ENCODE measurements at regions not wholly inside any gene's neighbourhood (a gene's known extent, or its start where the extent isn't known, plus 50 kb on each side); places are given as distances from the start of the nearest gene placed in this dataset.

DNA sequence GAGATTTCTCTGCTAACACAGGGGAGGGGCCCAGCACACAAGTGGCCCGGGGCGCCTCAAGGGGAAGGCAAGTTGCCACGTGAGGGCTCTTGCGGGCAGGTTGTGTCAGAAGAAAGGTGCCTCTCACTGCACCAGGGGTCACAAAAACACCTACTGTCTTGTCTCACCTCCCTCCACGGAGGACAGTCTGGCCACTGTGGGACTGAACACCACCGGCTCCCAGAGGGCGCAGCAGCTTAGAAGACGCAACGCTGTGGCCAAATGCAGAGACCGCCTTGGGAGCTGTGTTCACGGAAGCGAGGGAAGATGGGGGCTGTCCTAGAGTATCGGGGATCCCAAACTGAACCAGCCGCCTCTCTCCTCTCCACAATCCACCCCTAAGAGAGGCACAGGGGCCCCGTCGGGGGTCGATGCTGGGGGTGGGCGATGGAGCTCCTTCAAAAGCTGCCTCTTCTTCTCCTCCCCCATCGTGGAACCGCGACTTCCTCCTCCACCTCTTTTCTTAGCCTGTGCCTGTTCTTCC, 177.5 kb downstream of the FOXO1 start:
- ATAC-seq (no peak), DNase-seq (ENCODE audit: low spot score) (no peak)
- peaks cover 17% of the 10 kb centered on the region for H3K4me1 ChIP-seq (ENCODE audit: insufficient read depth)
- no peak overlapping the region for H3K4me3 ChIP-seq
- no peaks in the 10 kb centered on the region for H3K27me3 ChIP-seq (ENCODE audit: insufficient read depth)
- H3K4me2 ChIP-seq = no peak overlapping the region
- H3K9me3 Mint-ChIP-seq = no peaks in the 10 kb centered on the region; the same call in 2 of the 3 replicates
- no peak overlapping the region for H2AFZ ChIP-seq
- peaks cover 30% of the 10 kb centered on the region for H3K4me1 Mint-ChIP-seq
- no peaks in the 10 kb centered on the region for H3K36me3 ChIP-seq (ENCODE audit: insufficient read depth)
- no peak overlapping the region for H3K27ac ChIP-seq (ENCODE audit: low read depth)
- H3K79me2 ChIP-seq (replicated peaks; ENCODE audit: insufficient read depth) = no peaks in the 10 kb centered on the region
- no peaks in the 10 kb centered on the region for H4K20me1 ChIP-seq (replicated peaks; ENCODE audit: insufficient read depth)
- no peaks in the 10 kb centered on the region; the same call in 2 of the 3 replicates for H3K36me3 Mint-ChIP-seq (ENCODE audit: low read depth)
- H3K27ac Mint-ChIP-seq = no peak overlapping the region
- peaks cover 9% of the 10 kb centered on the region for H3K27me3 Mint-ChIP-seq (ENCODE audit: insufficient read depth, low read depth, poor library complexity)
- H3F3A ChIP-seq (replicated peaks; ENCODE audit: low read depth) = no peaks in the 10 kb centered on the region
- no peak overlapping the region for H3K4me3 Mint-ChIP-seq
- TF ChIP-seq CREB1 (CRISPR knock-in tag; IDR thresholded peaks at IDR 0.05; ENCODE audit: low read depth) (no peak), STAT1 (IDR thresholded peaks at IDR 0.05; ENCODE audit: unreplicated experiment) (no peak), EZH2 (IDR thresholded peaks at IDR 0.05; ENCODE audit: low read depth, unreplicated experiment) (no peak), ZNF114 (CRISPR knock-in tag; IDR thresholded peaks at IDR 0.05) (no peak), ZNF331 (CRISPR knock-in tag; IDR thresholded peaks at IDR 0.05; ENCODE audit: low read depth) (no peak), ZNF462 (CRISPR knock-in tag; IDR thresholded peaks at IDR 0.05) (no peak), JUNB (IDR thresholded peaks at IDR 0.05; ENCODE audit: unreplicated experiment) (no peak)
- TF ChIP-seq, protein P1, sequence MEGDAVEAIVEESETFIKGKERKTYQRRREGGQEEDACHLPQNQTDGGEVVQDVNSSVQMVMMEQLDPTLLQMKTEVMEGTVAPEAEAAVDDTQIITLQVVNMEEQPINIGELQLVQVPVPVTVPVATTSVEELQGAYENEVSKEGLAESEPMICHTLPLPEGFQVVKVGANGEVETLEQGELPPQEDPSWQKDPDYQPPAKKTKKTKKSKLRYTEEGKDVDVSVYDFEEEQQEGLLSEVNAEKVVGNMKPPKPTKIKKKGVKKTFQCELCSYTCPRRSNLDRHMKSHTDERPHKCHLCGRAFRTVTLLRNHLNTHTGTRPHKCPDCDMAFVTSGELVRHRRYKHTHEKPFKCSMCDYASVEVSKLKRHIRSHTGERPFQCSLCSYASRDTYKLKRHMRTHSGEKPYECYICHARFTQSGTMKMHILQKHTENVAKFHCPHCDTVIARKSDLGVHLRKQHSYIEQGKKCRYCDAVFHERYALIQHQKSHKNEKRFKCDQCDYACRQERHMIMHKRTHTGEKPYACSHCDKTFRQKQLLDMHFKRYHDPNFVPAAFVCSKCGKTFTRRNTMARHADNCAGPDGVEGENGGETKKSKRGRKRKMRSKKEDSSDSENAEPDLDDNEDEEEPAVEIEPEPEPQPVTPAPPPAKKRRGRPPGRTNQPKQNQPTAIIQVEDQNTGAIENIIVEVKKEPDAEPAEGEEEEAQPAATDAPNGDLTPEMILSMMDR (conservative IDR thresholded peaks at IDR 0.05; ENCODE audit: low read depth in 2 of 2) = no peak
- 0 out of 2 replicates have a peak, but pooled peaks cover 3% of the 10 kb centered on the region for H3K9me2 ChIP-seq (ENCODE audit: insufficient read depth)

Data from GM23338 (cell line).